Testis (tissue), 2 donors: ENCODE measurements at regions not wholly inside any gene's neighbourhood (a gene's known extent, or its start where the extent isn't known, plus 50 kb on each side); places are given as distances from the start of the nearest gene placed in this dataset.

Experiments used
- CTCF ChIP-seq, 3 experiments: fragments of 450-650 bp in 2 of 3; fragments of 200-600 bp in 1 of 3; sonication (generic) in 1 of 3; IDR thresholded peaks; one replicate each; pipeline ENCODE4 v1.5.1; 2016 to 2019; ENCODE audit warnings: antibody characterized with exemption in 3 of 3, mild to moderate bottlenecking in 2 of 3, moderate library complexity in 1 of 3
- POLR2A ChIP-seq: fragments of 450-650 bp; IDR thresholded peaks from one replicate; pipeline ENCODE4 v1.6.1; 2017; ENCODE audit warnings: antibody characterized with exemption, mild to moderate bottlenecking, moderate library complexity

GRCh38 chr20:25136056-25136455 is 54.1 kb upstream of the VSX1 start:
- no peak for TF ChIP-seq CTCF (IDR thresholded peaks at IDR 0.05)
- no peak for TF ChIP-seq POLR2A
